GM13976 (cell line): ENCODE measurements at regions not wholly inside any gene's neighbourhood (a gene's known extent, or its start where the extent isn't known, plus 50 kb on each side); places are given as distances from the start of the nearest gene placed in this dataset.

Experiments
- DNase-seq: peaks from one replicate; pipeline ENCODE4 v3.0.0; 2012; ENCODE audit warnings: low spot score
- in situ Hi-C: fragments of 300-500 bp; cut with MboI; formaldehyde crosslinking; loops from one replicate; pipeline ENCODE4 v1.12.0; 2022; ENCODE audit warnings: low sequenced_read_pairs, mixed read lengths, inconsistent platforms; ENCODE audit not compliant: unreplicated experiment
- TF ChIP-seq, protein P1 (sequence below): IDR thresholded peaks from 2 replicates; pipeline ENCODE4 v1.5.1; 2012; ENCODE audit warnings: borderline replicate concordance, mild to moderate bottlenecking; ENCODE audit not compliant: insufficient read depth; ENCODE audit errors: extremely low read depth, missing control alignments, control extremely low read depth

- DNase-seq: no peak
- in situ Hi-C loops: no loop called here
- TF ChIP-seq, protein P1, sequence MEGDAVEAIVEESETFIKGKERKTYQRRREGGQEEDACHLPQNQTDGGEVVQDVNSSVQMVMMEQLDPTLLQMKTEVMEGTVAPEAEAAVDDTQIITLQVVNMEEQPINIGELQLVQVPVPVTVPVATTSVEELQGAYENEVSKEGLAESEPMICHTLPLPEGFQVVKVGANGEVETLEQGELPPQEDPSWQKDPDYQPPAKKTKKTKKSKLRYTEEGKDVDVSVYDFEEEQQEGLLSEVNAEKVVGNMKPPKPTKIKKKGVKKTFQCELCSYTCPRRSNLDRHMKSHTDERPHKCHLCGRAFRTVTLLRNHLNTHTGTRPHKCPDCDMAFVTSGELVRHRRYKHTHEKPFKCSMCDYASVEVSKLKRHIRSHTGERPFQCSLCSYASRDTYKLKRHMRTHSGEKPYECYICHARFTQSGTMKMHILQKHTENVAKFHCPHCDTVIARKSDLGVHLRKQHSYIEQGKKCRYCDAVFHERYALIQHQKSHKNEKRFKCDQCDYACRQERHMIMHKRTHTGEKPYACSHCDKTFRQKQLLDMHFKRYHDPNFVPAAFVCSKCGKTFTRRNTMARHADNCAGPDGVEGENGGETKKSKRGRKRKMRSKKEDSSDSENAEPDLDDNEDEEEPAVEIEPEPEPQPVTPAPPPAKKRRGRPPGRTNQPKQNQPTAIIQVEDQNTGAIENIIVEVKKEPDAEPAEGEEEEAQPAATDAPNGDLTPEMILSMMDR: no peak
These were observed 130.0 kb downstream of the ENC1 start for GRCh38 chr5:74510476-74511075.

- TF ChIP-seq, protein P1: no peak
- in situ Hi-C loops: no loop called here
- DNase-seq: no peak
These were observed 133.0 kb downstream of the ENC1 start for GRCh38 chr5:74507370-74508005.

- TF ChIP-seq, protein P1: no peak
- no peak for DNase-seq
- in situ Hi-C loops: no loop called here
These were observed 134.4 kb downstream of the ENC1 start for GRCh38 chr5:74506119-74506518.

GRCh38 chr5:74504463-74504862 is 136.1 kb downstream of the ENC1 start:
- TF ChIP-seq, protein P1: no peak
- no peak for DNase-seq
- in situ Hi-C loops: no loop called here

GRCh38 chr5:74502479-74502950 is 138.0 kb downstream of the ENC1 start:
- in situ Hi-C loops: no loop called here
- no peak for DNase-seq
- TF ChIP-seq, protein P1: no peak

GRCh38 chr5:74501674-74502478 is 138.7 kb downstream of the ENC1 start:
- in situ Hi-C loops: no loop called here
- TF ChIP-seq, protein P1: no peak

More at GRCh38 chr5:74501674-74502478, 138.7 kb downstream of the ENC1 start:
- no peak for DNase-seq
